ENCODE measurements at regions not wholly inside any gene's neighbourhood (a gene's known extent, or its start where the extent isn't known, plus 50 kb on each side); places are given as distances from the start of the nearest gene placed in this dataset.

DNA sequence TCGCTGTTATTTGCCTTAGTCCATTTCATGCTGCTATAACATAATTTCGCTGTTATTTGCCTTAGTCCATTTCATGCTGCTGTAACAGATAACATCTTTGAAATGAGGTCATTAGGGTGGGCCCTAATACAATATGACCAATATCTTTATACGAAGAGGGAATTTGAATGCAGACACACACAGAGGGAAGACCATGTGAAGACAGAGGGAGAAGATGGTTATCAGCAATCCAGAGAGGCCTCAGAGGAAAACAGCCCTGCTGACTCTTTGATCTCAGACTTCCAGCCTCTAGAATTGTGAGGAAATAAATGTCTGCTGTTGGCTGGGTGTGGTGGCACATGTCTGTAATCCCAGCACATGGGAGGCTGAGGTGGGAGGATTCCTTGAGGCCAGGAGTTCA lies 404.9 kb downstream of the TYW1 start:
- TF ChIP-seq SIN3A (IDR thresholded peaks at IDR 0.05; ENCODE audit: borderline replicate concordance, insufficient read depth, low read length) (no peak), POLR2AphosphoS5 (IDR thresholded peaks at IDR 0.05; ENCODE audit: low read depth, low read length) (no peak)

Measured in PFSK-1 (cell line).